ENCODE measurements at regions not wholly inside any gene's neighbourhood (a gene's known extent, or its start where the extent isn't known, plus 50 kb on each side); places are given as distances from the start of the nearest gene placed in this dataset.
"Not testable (repeated sequence)": the region's sequence is repeated elsewhere in the genome, so short reads cannot be mapped to it uniquely, and the experiment has no call there.

- WGBS, 2 donors (ENCODE audit: low coverage in 1 of 2) = 14 to 32% methylated on average over 4 of the region's 4 CpGs
- Histone ChIP-seq H3K4me1 (peaks cover 0 to 12% (median 4%) of the 10 kb centered on the region in 3 donors), H3K27ac (peak overlapping the region in 1 of 4 donors; percentile 19), H3K9me3 (no peaks in the 10 kb centered on the region), H3K36me3 (no peaks in the 10 kb centered on the region), H3K27me3 (peaks cover 66% of the 10 kb centered on the region), H3K4me3 (no peak overlapping the region)
- peak; percentile 55 for TF ChIP-seq POLR2AphosphoS5 (IDR thresholded peaks at IDR 0.05)
- TF ChIP-seq EP300 (IDR thresholded peaks at IDR 0.05) = no peak
- no peak for TF ChIP-seq POLR2A (IDR thresholded peaks at IDR 0.05)
- TF ChIP-seq, protein P1, sequence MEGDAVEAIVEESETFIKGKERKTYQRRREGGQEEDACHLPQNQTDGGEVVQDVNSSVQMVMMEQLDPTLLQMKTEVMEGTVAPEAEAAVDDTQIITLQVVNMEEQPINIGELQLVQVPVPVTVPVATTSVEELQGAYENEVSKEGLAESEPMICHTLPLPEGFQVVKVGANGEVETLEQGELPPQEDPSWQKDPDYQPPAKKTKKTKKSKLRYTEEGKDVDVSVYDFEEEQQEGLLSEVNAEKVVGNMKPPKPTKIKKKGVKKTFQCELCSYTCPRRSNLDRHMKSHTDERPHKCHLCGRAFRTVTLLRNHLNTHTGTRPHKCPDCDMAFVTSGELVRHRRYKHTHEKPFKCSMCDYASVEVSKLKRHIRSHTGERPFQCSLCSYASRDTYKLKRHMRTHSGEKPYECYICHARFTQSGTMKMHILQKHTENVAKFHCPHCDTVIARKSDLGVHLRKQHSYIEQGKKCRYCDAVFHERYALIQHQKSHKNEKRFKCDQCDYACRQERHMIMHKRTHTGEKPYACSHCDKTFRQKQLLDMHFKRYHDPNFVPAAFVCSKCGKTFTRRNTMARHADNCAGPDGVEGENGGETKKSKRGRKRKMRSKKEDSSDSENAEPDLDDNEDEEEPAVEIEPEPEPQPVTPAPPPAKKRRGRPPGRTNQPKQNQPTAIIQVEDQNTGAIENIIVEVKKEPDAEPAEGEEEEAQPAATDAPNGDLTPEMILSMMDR (IDR thresholded peaks at IDR 0.05) = no peak
- ATAC-seq = peak; percentile 87
Observed at GRCh38 chr10:117439243-117439912, 64.1 kb upstream of the PDZD8 start.

GRCh38 chr10:117432866-117433265 lies 57.6 kb upstream of the PDZD8 start:
- WGBS, 2 donors (ENCODE audit: low coverage in 1 of 2) = 42 to 43% methylated on average over 2 of the region's 4 CpGs
- Histone ChIP-seq H3K9me3 (no peaks in the 10 kb centered on the region), H3K4me1 (no peaks in the 10 kb centered on the region), H3K27ac (no peak overlapping the region), H3K27me3 (peaks cover 62% of the 10 kb centered on the region), H3K4me3 (no peak overlapping the region), H3K36me3 (no peaks in the 10 kb centered on the region)
- no peak for ATAC-seq
- TF ChIP-seq POLR2AphosphoS5 (IDR thresholded peaks at IDR 0.05) = no peak
- no peak for TF ChIP-seq EP300 (IDR thresholded peaks at IDR 0.05)
- TF ChIP-seq, protein P1 (IDR thresholded peaks at IDR 0.05) = no peak
- TF ChIP-seq POLR2A (IDR thresholded peaks at IDR 0.05) = no peak

DNA sequence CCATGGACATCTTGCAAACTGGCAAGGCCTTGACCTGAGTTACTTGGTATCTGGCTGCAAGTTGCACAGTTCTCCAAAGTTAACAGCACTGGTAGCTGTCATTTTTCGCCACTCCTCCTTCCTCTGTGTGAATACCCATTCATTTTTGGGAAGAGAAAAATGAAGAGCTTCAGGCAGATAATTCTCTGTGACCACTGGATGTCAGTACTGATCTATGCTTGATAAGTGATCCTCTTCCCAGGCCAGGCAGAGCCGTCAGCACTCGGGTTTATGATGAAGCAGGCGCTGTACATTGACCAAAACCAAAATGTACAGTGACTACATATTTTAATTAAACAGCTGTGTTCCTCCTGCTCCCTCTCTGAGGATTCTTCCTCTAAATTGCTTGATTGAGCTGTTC lies 55.9 kb upstream of the PDZD8 start:
- H3K27me3 ChIP-seq = peaks cover 60% of the 10 kb centered on the region

GRCh38 chr10:117430535-117430934 lies 55.3 kb upstream of the PDZD8 start:
- H3K4me3 ChIP-seq, ATAC-seq, H3K9me3 ChIP-seq, H3K36me3 ChIP-seq, H3K4me1 ChIP-seq, H3K27ac ChIP-seq: not testable (repeated sequence)
- WGBS, 2 donors (ENCODE audit: low coverage in 1 of 2) = 88% methylated on average over 1 of the region's 2 CpGs; no CpG with 5 or more reads in 1 of the 2 donors
- H3K27me3 ChIP-seq = peaks cover 54% of the 10 kb centered on the region

More for the DNA sequence above, 55.9 kb upstream of the PDZD8 start:
- 20% methylated on average over 1 of the region's 4 CpGs; no CpG with 5 or more reads in 1 of the 2 donors for WGBS, 2 donors (ENCODE audit: low coverage in 1 of 2)
- H3K27ac ChIP-seq = no peak overlapping the region
- TF ChIP-seq POLR2AphosphoS5 (IDR thresholded peaks at IDR 0.05) = no peak
- no peaks in the 10 kb centered on the region for H3K36me3 ChIP-seq
- no peak overlapping the region for H3K4me3 ChIP-seq
- ATAC-seq = no peak
- H3K4me1 ChIP-seq = no peaks in the 10 kb centered on the region
- no peaks in the 10 kb centered on the region for H3K9me3 ChIP-seq

DNA sequence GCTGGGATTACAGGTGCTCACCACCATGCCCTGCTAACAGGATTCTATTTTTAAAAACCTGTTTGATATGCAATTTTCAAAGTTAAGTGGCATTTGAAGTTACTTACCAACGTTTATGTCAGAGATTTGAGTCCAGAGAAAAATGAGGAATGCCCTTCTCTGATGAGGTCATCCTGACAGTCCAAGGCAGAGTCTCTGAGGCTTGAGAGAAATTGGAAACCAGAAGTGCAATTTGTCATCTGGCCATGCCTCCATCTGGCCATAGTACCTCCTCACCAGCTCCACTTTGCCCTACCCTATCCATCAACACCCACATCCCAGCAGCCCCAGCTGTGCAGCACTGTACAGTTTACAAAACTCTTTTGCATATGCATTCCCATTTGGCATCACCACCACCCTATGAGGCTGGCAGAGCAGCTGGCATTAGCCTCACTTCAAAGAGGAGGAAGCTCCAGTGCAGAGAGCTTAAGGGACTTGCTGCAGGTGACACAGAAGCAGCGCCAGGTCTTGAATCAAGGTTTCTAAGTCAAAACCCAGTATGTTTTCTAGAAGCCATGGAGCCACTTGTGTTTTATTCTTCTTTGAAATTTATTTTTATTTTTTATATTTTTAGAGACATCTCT lies 54.5 kb upstream of the PDZD8 start:
- Histone ChIP-seq H3K4me1 (no peaks in the 10 kb centered on the region), H3K36me3 (no peaks in the 10 kb centered on the region), H3K27me3 (peaks cover 48% of the 10 kb centered on the region), H3K9me3 (no peaks in the 10 kb centered on the region), H3K4me3 (no peak overlapping the region), H3K27ac (no peak overlapping the region)
- no peak for TF ChIP-seq EP300 (IDR thresholded peaks at IDR 0.05)
- TF ChIP-seq, protein P1 (IDR thresholded peaks at IDR 0.05) = no peak
- TF ChIP-seq POLR2AphosphoS5 (IDR thresholded peaks at IDR 0.05) = no peak
- no peak for TF ChIP-seq POLR2A (IDR thresholded peaks at IDR 0.05)
- no peak for ATAC-seq
- WGBS, 2 donors (ENCODE audit: low coverage in 1 of 2) = 33 to 45% methylated on average over 2 of the region's 2 CpGs

DNA sequence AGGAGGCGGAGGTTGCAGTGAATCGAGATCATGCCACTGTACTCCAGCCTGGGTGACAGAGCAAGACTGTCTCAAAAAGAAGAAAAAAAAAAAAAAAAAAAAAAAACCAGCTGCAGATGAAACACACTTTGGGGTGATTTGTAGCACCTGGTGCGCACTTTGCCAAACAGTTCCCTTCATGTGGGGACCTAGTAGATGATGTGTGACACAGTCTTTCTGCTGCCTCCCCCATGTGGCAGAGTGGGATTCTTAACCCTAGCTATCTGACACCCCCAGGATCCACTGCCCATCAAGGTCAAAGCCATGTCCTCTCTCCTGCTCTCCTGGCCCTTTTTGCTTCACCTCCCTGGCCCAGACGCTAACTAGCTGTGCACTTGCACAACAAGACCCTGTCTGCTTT lies 52.1 kb upstream of the PDZD8 start:
- Histone ChIP-seq H3K4me1 (no peaks in the 10 kb centered on the region), H3K27me3 (peaks cover 24% of the 10 kb centered on the region), H3K4me3 (no peak overlapping the region), H3K36me3 (no peaks in the 10 kb centered on the region), H3K9me3 (no peaks in the 10 kb centered on the region), H3K27ac (no peak overlapping the region)
- no peak for ATAC-seq
- 50% methylated on average over 2 of the region's 4 CpGs; no CpG with 5 or more reads in 1 of the 2 donors for WGBS, 2 donors (ENCODE audit: low coverage in 1 of 2)
- TF ChIP-seq, protein P1 (IDR thresholded peaks at IDR 0.05) = no peak
- TF ChIP-seq POLR2AphosphoS5 (IDR thresholded peaks at IDR 0.05) = no peak
- TF ChIP-seq POLR2A (IDR thresholded peaks at IDR 0.05) = no peak
- no peak for TF ChIP-seq EP300 (IDR thresholded peaks at IDR 0.05)

Measured in gastroesophageal sphincter (tissue), 4 donors.